H1 (cell line): ENCODE measurements at regions not wholly inside any gene's neighbourhood (a gene's known extent, or its start where the extent isn't known, plus 50 kb on each side); places are given as distances from the start of the nearest gene placed in this dataset.

Experiments
- BCL11A ChIP-seq, 2 experiments: IDR thresholded peaks; one replicate each; pipeline ENCODE4 v1.6.1; 2011; ENCODE audit warnings: low read depth in 2 of 2, low read length in 2 of 2, mild to moderate bottlenecking in 2 of 2
- GTF2F1 ChIP-seq: IDR thresholded peaks from 2 replicates; pipeline ENCODE4 v1.6.1; 2012; ENCODE audit warnings: low read depth, low read length, improper control_type of control experiment, borderline replicate concordance
- RNF2 ChIP-seq: fragments of 200-900, 300-1000 bp; sonication (generic); IDR thresholded peaks from 2 replicates; pipeline ENCODE4 v1.7.1; 2016; ENCODE audit warnings: borderline replicate concordance, low read depth, mild to moderate bottlenecking, antibody characterized with exemption, low read length; ENCODE audit not compliant: poor library complexity, severe bottlenecking; ENCODE audit errors: missing control alignments
- SAP30 ChIP-seq: fragments of 300-600 bp; sonication (generic); IDR thresholded peaks from 2 replicates; pipeline ENCODE4 v1.7.1; 2012; ENCODE audit warnings: low read length, moderate library complexity, mild to moderate bottlenecking, inconsistent platforms; ENCODE audit not compliant: insufficient read depth, insufficient replicate concordance
- SP1 ChIP-seq: IDR thresholded peaks from 2 replicates; pipeline ENCODE4 v1.6.1; 2011; ENCODE audit warnings: low read depth, low read length
- TBP ChIP-seq: IDR thresholded peaks from 2 replicates; pipeline ENCODE4 v1.6.1; 2011; ENCODE audit warnings: low read depth, low read length, improper control_type of control experiment
- TF ChIP-seq, protein P1 (sequence below): fragments of 300-600 bp; sonication (generic); IDR thresholded peaks from 2 replicates; pipeline ENCODE4 v1.7.1; 2012; ENCODE audit warnings: low read length, moderate library complexity, mild to moderate bottlenecking, inconsistent platforms; ENCODE audit not compliant: insufficient replicate concordance
- TF ChIP-seq, protein P2 (sequence below): IDR thresholded peaks from 2 replicates; pipeline ENCODE4 v1.6.1; 2012; ENCODE audit warnings: low read length, inconsistent platforms

DNA sequence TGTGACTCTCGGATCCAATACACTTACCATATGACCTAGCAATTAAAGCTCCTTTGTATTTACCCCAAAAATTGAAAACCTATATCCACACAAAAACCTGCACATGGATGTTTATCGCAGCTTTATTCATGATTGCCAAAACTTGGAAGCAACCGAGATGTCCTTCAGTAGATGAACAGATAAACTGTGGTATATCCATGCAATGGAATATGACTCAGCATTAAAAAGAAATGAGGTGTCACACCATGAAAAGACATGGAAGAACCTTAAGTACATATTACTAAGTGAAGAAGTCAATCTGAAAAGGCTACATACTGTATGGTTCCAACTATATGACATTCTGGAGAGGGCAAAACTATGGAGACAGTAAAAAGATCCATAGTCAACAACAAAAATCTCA is 82.0 kb upstream of the PHF24 start (continued):
- TF ChIP-seq, protein P1, sequence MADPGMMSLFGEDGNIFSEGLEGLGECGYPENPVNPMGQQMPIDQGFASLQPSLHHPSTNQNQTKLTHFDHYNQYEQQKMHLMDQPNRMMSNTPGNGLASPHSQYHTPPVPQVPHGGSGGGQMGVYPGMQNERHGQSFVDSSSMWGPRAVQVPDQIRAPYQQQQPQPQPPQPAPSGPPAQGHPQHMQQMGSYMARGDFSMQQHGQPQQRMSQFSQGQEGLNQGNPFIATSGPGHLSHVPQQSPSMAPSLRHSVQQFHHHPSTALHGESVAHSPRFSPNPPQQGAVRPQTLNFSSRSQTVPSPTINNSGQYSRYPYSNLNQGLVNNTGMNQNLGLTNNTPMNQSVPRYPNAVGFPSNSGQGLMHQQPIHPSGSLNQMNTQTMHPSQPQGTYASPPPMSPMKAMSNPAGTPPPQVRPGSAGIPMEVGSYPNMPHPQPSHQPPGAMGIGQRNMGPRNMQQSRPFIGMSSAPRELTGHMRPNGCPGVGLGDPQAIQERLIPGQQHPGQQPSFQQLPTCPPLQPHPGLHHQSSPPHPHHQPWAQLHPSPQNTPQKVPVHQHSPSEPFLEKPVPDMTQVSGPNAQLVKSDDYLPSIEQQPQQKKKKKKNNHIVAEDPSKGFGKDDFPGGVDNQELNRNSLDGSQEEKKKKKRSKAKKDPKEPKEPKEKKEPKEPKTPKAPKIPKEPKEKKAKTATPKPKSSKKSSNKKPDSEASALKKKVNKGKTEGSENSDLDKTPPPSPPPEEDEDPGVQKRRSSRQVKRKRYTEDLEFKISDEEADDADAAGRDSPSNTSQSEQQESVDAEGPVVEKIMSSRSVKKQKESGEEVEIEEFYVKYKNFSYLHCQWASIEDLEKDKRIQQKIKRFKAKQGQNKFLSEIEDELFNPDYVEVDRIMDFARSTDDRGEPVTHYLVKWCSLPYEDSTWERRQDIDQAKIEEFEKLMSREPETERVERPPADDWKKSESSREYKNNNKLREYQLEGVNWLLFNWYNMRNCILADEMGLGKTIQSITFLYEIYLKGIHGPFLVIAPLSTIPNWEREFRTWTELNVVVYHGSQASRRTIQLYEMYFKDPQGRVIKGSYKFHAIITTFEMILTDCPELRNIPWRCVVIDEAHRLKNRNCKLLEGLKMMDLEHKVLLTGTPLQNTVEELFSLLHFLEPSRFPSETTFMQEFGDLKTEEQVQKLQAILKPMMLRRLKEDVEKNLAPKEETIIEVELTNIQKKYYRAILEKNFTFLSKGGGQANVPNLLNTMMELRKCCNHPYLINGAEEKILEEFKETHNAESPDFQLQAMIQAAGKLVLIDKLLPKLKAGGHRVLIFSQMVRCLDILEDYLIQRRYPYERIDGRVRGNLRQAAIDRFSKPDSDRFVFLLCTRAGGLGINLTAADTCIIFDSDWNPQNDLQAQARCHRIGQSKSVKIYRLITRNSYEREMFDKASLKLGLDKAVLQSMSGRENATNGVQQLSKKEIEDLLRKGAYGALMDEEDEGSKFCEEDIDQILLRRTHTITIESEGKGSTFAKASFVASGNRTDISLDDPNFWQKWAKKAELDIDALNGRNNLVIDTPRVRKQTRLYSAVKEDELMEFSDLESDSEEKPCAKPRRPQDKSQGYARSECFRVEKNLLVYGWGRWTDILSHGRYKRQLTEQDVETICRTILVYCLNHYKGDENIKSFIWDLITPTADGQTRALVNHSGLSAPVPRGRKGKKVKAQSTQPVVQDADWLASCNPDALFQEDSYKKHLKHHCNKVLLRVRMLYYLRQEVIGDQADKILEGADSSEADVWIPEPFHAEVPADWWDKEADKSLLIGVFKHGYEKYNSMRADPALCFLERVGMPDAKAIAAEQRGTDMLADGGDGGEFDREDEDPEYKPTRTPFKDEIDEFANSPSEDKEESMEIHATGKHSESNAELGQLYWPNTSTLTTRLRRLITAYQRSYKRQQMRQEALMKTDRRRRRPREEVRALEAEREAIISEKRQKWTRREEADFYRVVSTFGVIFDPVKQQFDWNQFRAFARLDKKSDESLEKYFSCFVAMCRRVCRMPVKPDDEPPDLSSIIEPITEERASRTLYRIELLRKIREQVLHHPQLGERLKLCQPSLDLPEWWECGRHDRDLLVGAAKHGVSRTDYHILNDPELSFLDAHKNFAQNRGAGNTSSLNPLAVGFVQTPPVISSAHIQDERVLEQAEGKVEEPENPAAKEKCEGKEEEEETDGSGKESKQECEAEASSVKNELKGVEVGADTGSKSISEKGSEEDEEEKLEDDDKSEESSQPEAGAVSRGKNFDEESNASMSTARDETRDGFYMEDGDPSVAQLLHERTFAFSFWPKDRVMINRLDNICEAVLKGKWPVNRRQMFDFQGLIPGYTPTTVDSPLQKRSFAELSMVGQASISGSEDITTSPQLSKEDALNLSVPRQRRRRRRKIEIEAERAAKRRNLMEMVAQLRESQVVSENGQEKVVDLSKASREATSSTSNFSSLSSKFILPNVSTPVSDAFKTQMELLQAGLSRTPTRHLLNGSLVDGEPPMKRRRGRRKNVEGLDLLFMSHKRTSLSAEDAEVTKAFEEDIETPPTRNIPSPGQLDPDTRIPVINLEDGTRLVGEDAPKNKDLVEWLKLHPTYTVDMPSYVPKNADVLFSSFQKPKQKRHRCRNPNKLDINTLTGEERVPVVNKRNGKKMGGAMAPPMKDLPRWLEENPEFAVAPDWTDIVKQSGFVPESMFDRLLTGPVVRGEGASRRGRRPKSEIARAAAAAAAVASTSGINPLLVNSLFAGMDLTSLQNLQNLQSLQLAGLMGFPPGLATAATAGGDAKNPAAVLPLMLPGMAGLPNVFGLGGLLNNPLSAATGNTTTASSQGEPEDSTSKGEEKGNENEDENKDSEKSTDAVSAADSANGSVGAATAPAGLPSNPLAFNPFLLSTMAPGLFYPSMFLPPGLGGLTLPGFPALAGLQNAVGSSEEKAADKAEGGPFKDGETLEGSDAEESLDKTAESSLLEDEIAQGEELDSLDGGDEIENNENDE: no peak
- TF ChIP-seq SAP30: no peak
- TF ChIP-seq, protein P2, sequence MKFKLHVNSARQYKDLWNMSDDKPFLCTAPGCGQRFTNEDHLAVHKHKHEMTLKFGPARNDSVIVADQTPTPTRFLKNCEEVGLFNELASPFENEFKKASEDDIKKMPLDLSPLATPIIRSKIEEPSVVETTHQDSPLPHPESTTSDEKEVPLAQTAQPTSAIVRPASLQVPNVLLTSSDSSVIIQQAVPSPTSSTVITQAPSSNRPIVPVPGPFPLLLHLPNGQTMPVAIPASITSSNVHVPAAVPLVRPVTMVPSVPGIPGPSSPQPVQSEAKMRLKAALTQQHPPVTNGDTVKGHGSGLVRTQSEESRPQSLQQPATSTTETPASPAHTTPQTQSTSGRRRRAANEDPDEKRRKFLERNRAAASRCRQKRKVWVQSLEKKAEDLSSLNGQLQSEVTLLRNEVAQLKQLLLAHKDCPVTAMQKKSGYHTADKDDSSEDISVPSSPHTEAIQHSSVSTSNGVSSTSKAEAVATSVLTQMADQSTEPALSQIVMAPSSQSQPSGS: no peak
- TF ChIP-seq SP1: no peak
- no peak for TF ChIP-seq GTF2F1
- no peak for TF ChIP-seq TBP
- TF ChIP-seq RNF2: no peak
- TF ChIP-seq BCL11A (IDR thresholded peaks at IDR 0.05; ENCODE audit: low read depth in 2 of 2, low read length in 2 of 2): no peak
